Activated T-cell treated with anti-CD3 and anti-CD28 coated beads, Interleukin-2, amount 50 U/mL, for 72 hours (primary cell): ENCODE measurements at regions not wholly inside any gene's neighbourhood (a gene's known extent, or its start where the extent isn't known, plus 50 kb on each side); places are given as distances from the start of the nearest gene placed in this dataset.

ENCODE experiments used
- ATAC-seq, 2 donors: fragments of 150-1000 bp; cut with Tn5 transposase; replicated peaks in 1 of 2; 2 replicates each; pipeline ENCODE4 v1.10.0; 2021; ENCODE audit warnings: moderate library complexity in 2 of 2, mild to moderate bottlenecking in 1 of 2
- DNase-seq, 2 donors: peaks; one replicate each; pipeline ENCODE4 v3.0.0; 2021 to 2022; ENCODE audit warnings: mixed read lengths in 1 of 2
- H3K27ac Mint-ChIP-seq: one replicate; pipeline ENCODE4 v1.8.0; 2022; ENCODE audit warnings: mild to moderate bottlenecking, moderate library complexity, mixed read lengths
- H3K27me3 Mint-ChIP-seq: one replicate; pipeline ENCODE4 v1.8.0; 2022; ENCODE audit warnings: low read depth, mixed read lengths
- H3K36me3 Mint-ChIP-seq, 2 donors: one replicate each; pipeline ENCODE4 v1.8.0; 2022; ENCODE audit warnings: mixed read lengths in 2 of 2, mild to moderate bottlenecking in 1 of 2; ENCODE audit not compliant: insufficient read depth in 2 of 2
- H3K4me1 Mint-ChIP-seq: one replicate; pipeline ENCODE4 v1.8.0; 2022; ENCODE audit warnings: low read depth, mixed read lengths
- H3K4me3 Mint-ChIP-seq, 2 donors: one replicate each; pipeline ENCODE4 v1.8.0; 2022; ENCODE audit warnings: mild to moderate bottlenecking in 2 of 2, mixed read lengths in 2 of 2, moderate library complexity in 2 of 2
- H3K9me3 Mint-ChIP-seq, 2 donors: one replicate each; pipeline ENCODE4 v1.8.0; 2022; ENCODE audit warnings: mixed read lengths in 2 of 2

- Mint-ChIP-seq H3K36me3 (no peaks in the 10 kb centered on the region), H3K9me3 (peaks cover 0 to 8% of the 10 kb centered on the region in 2 donors), H3K4me3 (peak overlapping the region in 1 of 2 donors; percentile 17), H3K4me1 (peaks cover 14% of the 10 kb centered on the region), H3K27ac (peak overlapping the region; percentile 4), H3K27me3 (no peaks in the 10 kb centered on the region)
- DNase-seq: peak; percentile 32 to 38
- ATAC-seq: peak; percentile 86 to 89
Observed at GRCh38 chr15:87597346-87598052, 659.0 kb downstream of the NTRK3 start.

GRCh38 chr15:87591582-87591981 is 665.0 kb downstream of the NTRK3 start:
- H3K27me3 Mint-ChIP-seq: no peaks in the 10 kb centered on the region
- no peak overlapping the region for H3K27ac Mint-ChIP-seq
- DNase-seq (no peak), ATAC-seq (no peak)
- no peaks in the 10 kb centered on the region for H3K4me1 Mint-ChIP-seq
- no peak overlapping the region for H3K4me3 Mint-ChIP-seq
- no peaks in the 10 kb centered on the region for H3K36me3 Mint-ChIP-seq
- H3K9me3 Mint-ChIP-seq: no peaks in the 10 kb centered on the region

- H3K36me3 Mint-ChIP-seq: no peaks in the 10 kb centered on the region
- DNase-seq (no peak), ATAC-seq (no peak)
- H3K27ac Mint-ChIP-seq: no peak overlapping the region
- H3K4me3 Mint-ChIP-seq: no peak overlapping the region
- H3K9me3 Mint-ChIP-seq: no peaks in the 10 kb centered on the region
- no peaks in the 10 kb centered on the region for H3K4me1 Mint-ChIP-seq
- H3K27me3 Mint-ChIP-seq: no peaks in the 10 kb centered on the region
Observed at GRCh38 chr15:87591042-87591441, 665.5 kb downstream of the NTRK3 start.

GRCh38 chr15:87589134-87589533 is 667.4 kb downstream of the NTRK3 start:
- Mint-ChIP-seq H3K9me3 (no peaks in the 10 kb centered on the region), H3K4me1 (no peaks in the 10 kb centered on the region), H3K4me3 (no peak overlapping the region), H3K27ac (no peak overlapping the region), H3K36me3 (no peaks in the 10 kb centered on the region), H3K27me3 (no peaks in the 10 kb centered on the region)
- DNase-seq: no peak
- ATAC-seq: no peak

GRCh38 chr15:87582169-87582568 is 674.4 kb downstream of the NTRK3 start:
- Mint-ChIP-seq H3K4me3 (no peak overlapping the region), H3K9me3 (no peaks in the 10 kb centered on the region), H3K4me1 (no peaks in the 10 kb centered on the region), H3K36me3 (no peaks in the 10 kb centered on the region), H3K27me3 (no peaks in the 10 kb centered on the region), H3K27ac (no peak overlapping the region)
- no peak for DNase-seq
- ATAC-seq: no peak

GRCh38 chr15:87579537-87579936 is 677.0 kb downstream of the NTRK3 start:
- Mint-ChIP-seq H3K36me3 (no peaks in the 10 kb centered on the region), H3K4me3 (no peak overlapping the region), H3K4me1 (no peaks in the 10 kb centered on the region), H3K27ac (no peak overlapping the region), H3K9me3 (no peaks in the 10 kb centered on the region), H3K27me3 (no peaks in the 10 kb centered on the region)
- ATAC-seq (no peak), DNase-seq (no peak)

- no peaks in the 10 kb centered on the region for H3K36me3 Mint-ChIP-seq
- ATAC-seq (no peak), DNase-seq (no peak)
- H3K27ac Mint-ChIP-seq: no peak overlapping the region
- no peaks in the 10 kb centered on the region for H3K9me3 Mint-ChIP-seq
- no peaks in the 10 kb centered on the region for H3K27me3 Mint-ChIP-seq
- no peaks in the 10 kb centered on the region for H3K4me1 Mint-ChIP-seq
- H3K4me3 Mint-ChIP-seq: no peak overlapping the region
Observed at GRCh38 chr15:87578776-87579175, 677.8 kb downstream of the NTRK3 start.

- Mint-ChIP-seq H3K4me1 (no peaks in the 10 kb centered on the region), H3K27ac (no peak overlapping the region), H3K4me3 (no peak overlapping the region), H3K36me3 (no peaks in the 10 kb centered on the region), H3K27me3 (no peaks in the 10 kb centered on the region), H3K9me3 (no peaks in the 10 kb centered on the region)
- ATAC-seq (no peak), DNase-seq (no peak)
Observed at GRCh38 chr15:87577336-87577735, 679.2 kb downstream of the NTRK3 start.

- no peak for DNase-seq
- no peak overlapping the region for H3K4me3 Mint-ChIP-seq
- ATAC-seq: no peak
Observed at GRCh38 chr15:87576486-87577176, 679.9 kb downstream of the NTRK3 start.

GRCh38 chr15:87575896-87576473 is 680.6 kb downstream of the NTRK3 start:
- DNase-seq (no peak), ATAC-seq (no peak)
- Mint-ChIP-seq H3K4me1 (no peaks in the 10 kb centered on the region), H3K4me3 (no peak overlapping the region), H3K27ac (no peak overlapping the region), H3K36me3 (no peaks in the 10 kb centered on the region), H3K27me3 (no peaks in the 10 kb centered on the region), H3K9me3 (no peaks in the 10 kb centered on the region)

More at GRCh38 chr15:87576486-87577176, 679.9 kb downstream of the NTRK3 start:
- no peak overlapping the region for H3K27ac Mint-ChIP-seq
- H3K4me1 Mint-ChIP-seq: no peaks in the 10 kb centered on the region
- H3K36me3 Mint-ChIP-seq: no peaks in the 10 kb centered on the region
- no peaks in the 10 kb centered on the region for H3K27me3 Mint-ChIP-seq
- H3K9me3 Mint-ChIP-seq: no peaks in the 10 kb centered on the region

GRCh38 chr15:87573534-87573933 is 683.0 kb downstream of the NTRK3 start:
- H3K4me3 Mint-ChIP-seq: no peak overlapping the region
- ATAC-seq (no peak), DNase-seq (no peak)
- H3K36me3 Mint-ChIP-seq: no peaks in the 10 kb centered on the region
- no peak overlapping the region for H3K27ac Mint-ChIP-seq
- H3K27me3 Mint-ChIP-seq: no peaks in the 10 kb centered on the region
- H3K9me3 Mint-ChIP-seq: no peaks in the 10 kb centered on the region
- H3K4me1 Mint-ChIP-seq: peaks cover 6% of the 10 kb centered on the region

- Mint-ChIP-seq H3K36me3 (no peaks in the 10 kb centered on the region), H3K4me1 (peaks cover 6% of the 10 kb centered on the region), H3K27ac (no peak overlapping the region), H3K27me3 (no peaks in the 10 kb centered on the region), H3K4me3 (no peak overlapping the region), H3K9me3 (no peaks in the 10 kb centered on the region)
- no peak for ATAC-seq
- no peak for DNase-seq
Observed at GRCh38 chr15:87573039-87573438, 683.5 kb downstream of the NTRK3 start.

GRCh38 chr15:87572381-87572910 is 684.1 kb downstream of the NTRK3 start:
- no peak for DNase-seq
- peaks cover 6% of the 10 kb centered on the region for H3K4me1 Mint-ChIP-seq
- ATAC-seq: no peak
- H3K9me3 Mint-ChIP-seq: no peaks in the 10 kb centered on the region
- H3K4me3 Mint-ChIP-seq: no peak overlapping the region
- no peaks in the 10 kb centered on the region for H3K36me3 Mint-ChIP-seq
- no peak overlapping the region for H3K27ac Mint-ChIP-seq
- no peaks in the 10 kb centered on the region for H3K27me3 Mint-ChIP-seq
